ENCODE measurements at regions not wholly inside any gene's neighbourhood (a gene's known extent, or its start where the extent isn't known, plus 50 kb on each side); places are given as distances from the start of the nearest gene placed in this dataset.

- TF ChIP-seq CTCF (IDR thresholded peaks at IDR 0.05; ENCODE audit: insufficient read depth, low read length, poor library complexity, severe bottlenecking) (no peak), EZH2phosphoT487 (conservative IDR thresholded peaks at IDR 0.05; ENCODE audit: low read length) (no peak)
These were observed 80.4 kb downstream of the DLEU7 start for GRCh38 chr13:50762969-50763567.

Measured in SU-DHL-6 (cell line).